K562 (cell line): ENCODE measurements at regions not wholly inside any gene's neighbourhood (a gene's known extent, or its start where the extent isn't known, plus 50 kb on each side); places are given as distances from the start of the nearest gene placed in this dataset.

ENCODE experiments used
- ATAC-seq: fragments of 200-7000 bp; cut with Tn5 transposase; 3 replicates; pipeline ENCODE4 v1.9.1; 2020; ENCODE audit warnings: moderate library complexity
- BruUV-seq: library from RNA; stranded (reverse); fragments of 400-500 nt; replicated peaks from 2 replicates; lab custom pipeline; 2021; lab: Mats Ljungman, UMichigan
- CTCF ChIA-PET: fragments of 300-600 bp; formaldehyde crosslinking; extraction: SDS; loops from one replicate; lab custom pipeline; 2021; ENCODE audit warnings: low intra/inter-chr PET ratio; lab: Yijun Ruan, JAX
- POLR2A ChIA-PET: fragments of 300-600, 350-650 bp; sonication (Branson Sonifier 250); formaldehyde crosslinking; extraction: SDS; loops from one replicate; lab custom pipeline; 2021; ENCODE audit warnings: antibody characterized with exemption, inconsistent platforms; lab: Yijun Ruan, JAX
- DNase-seq, 4 experiments: peaks; one replicate each; pipeline versions ENCODE4 v3.0.0 to v3.0.0-alpha.2; 2011 to 2018; ENCODE audit warnings: low spot score in 3 of 4, mixed read lengths in 3 of 4; ENCODE audit errors: extremely low read depth in 1 of 4
- FAIRE-seq: peaks from 2 replicates; lab custom pipeline; 2011; peaks lifted over from hg19 to GRCh38; lab: Jason Lieb, UNC
- H2AFZ ChIP-seq: 2 replicates; pipeline ENCODE4 v1.6.0; 2011; ENCODE audit warnings: low read depth, low read length, control low read depth, inconsistent platforms
- H3K27ac ChIP-seq: fragments of 200-600 bp; 3 replicates; pipeline ENCODE4 v1.8.0; 2011; ENCODE audit warnings: low read depth, mild to moderate bottlenecking, control low read depth, inconsistent platforms, low read length, moderate library complexity, mixed read lengths; ENCODE audit errors: extremely low read depth
- H3K27me3 ChIP-seq, 2 experiments: fragments of 300-600 bp in 1 of 2; 2 replicates in 1 of 2; 3 replicates in 1 of 2; pipeline versions ENCODE4 v1.6.0 to v1.8.0; 2011; ENCODE audit warnings: inconsistent platforms in 2 of 2, low read length in 2 of 2, mild to moderate bottlenecking in 1 of 2, mixed read lengths in 1 of 2, moderate library complexity in 1 of 2; ENCODE audit not compliant: control insufficient read depth in 2 of 2, insufficient read depth in 2 of 2
- H3K36me3 ChIP-seq: fragments of 300-600 bp; 3 replicates; pipeline ENCODE4 v1.8.0; 2011; ENCODE audit warnings: mild to moderate bottlenecking, low read length, inconsistent platforms; ENCODE audit not compliant: control insufficient read depth, insufficient read depth
- H3K4me1 ChIP-seq, 2 experiments: fragments of 200-600 bp in 1 of 2; replicated peaks in 1 of 2; 2 replicates in 1 of 2; 3 replicates in 1 of 2; pipeline versions ENCODE4 v1.5.1 to v1.8.0; 2011; ENCODE audit warnings: inconsistent platforms in 2 of 2, low read length in 2 of 2, mild to moderate bottlenecking in 1 of 2, mixed read lengths in 1 of 2, moderate library complexity in 1 of 2; ENCODE audit not compliant: control insufficient read depth in 2 of 2, insufficient read depth in 2 of 2
- H3K4me2 ChIP-seq: 2 replicates; pipeline ENCODE4 v1.6.1; 2011; ENCODE audit warnings: low read length, control low read depth, inconsistent platforms, mixed read lengths; ENCODE audit not compliant: insufficient read depth
- H3K4me3 ChIP-seq: fragments of 200-600 bp; sonication (generic), shearing (Covaris generic); 2 replicates; pipeline ENCODE4 v1.5.1; 2016; ENCODE audit warnings: control low read depth, inconsistent platforms
- H3K79me2 ChIP-seq: fragments of 200-600 bp; 3 replicates; pipeline ENCODE4 v1.8.0; 2011; ENCODE audit warnings: low read length, inconsistent platforms; ENCODE audit not compliant: control insufficient read depth, insufficient read depth
- H3K9ac ChIP-seq, 2 experiments: 2 replicates each; pipeline versions ENCODE4 v1.6.0 to v1.6.1; 2011; ENCODE audit warnings: low read depth in 2 of 2, low read length in 2 of 2, control low read depth in 1 of 2, inconsistent platforms in 1 of 2, mild to moderate bottlenecking in 1 of 2, mixed read lengths in 1 of 2; ENCODE audit not compliant: insufficient read depth in 1 of 2
- H3K9me1 ChIP-seq: one replicate; pipeline ENCODE4 v1.6.0; 2011; ENCODE audit warnings: inconsistent platforms, mild to moderate bottlenecking, low read length, moderate library complexity; ENCODE audit not compliant: control insufficient read depth, insufficient read depth
- H3K9me3 ChIP-seq: replicated peaks from 2 replicates; pipeline ENCODE4 v1.5.1; 2011; ENCODE audit warnings: low read depth, low read length, inconsistent platforms; ENCODE audit not compliant: control insufficient read depth, insufficient read depth
- H4K20me1 ChIP-seq: replicated peaks from 2 replicates; pipeline ENCODE4 v1.6.1; 2011; ENCODE audit warnings: low read length, inconsistent platforms, mixed read lengths; ENCODE audit not compliant: control insufficient read depth, insufficient read depth
- BMI1 ChIP-seq: fragments of 150-350 bp; IDR thresholded peaks from 2 replicates; pipeline ENCODE4 v1.6.1; 2014; ENCODE audit warnings: low read length
- KDM5B ChIP-seq: fragments of 200-600 bp; sonication (generic); IDR thresholded peaks from 2 replicates; pipeline ENCODE4 v1.6.1; 2012; ENCODE audit warnings: low read depth, mild to moderate bottlenecking, moderate library complexity, low read length, control low read depth, inconsistent platforms; ENCODE audit not compliant: insufficient replicate concordance
- MXD1 ChIP-seq: fragments of 250-450 bp; sonication (Bioruptor Pico); IDR thresholded peaks from 2 replicates; pipeline ENCODE4 v1.8.0; 2021; ENCODE audit warnings: borderline replicate concordance, mild to moderate bottlenecking, moderate library complexity; ENCODE audit not compliant: poor library complexity, severe bottlenecking
- NCOA1 ChIP-seq: fragments of 450-650 bp; IDR thresholded peaks from 2 replicates; pipeline ENCODE4 v1.6.1; 2016; ENCODE audit warnings: low read depth
- NR4A1 ChIP-seq, 2 experiments: fragments of 250-450 bp in 1 of 2; fragments of 450-650 bp in 1 of 2; sonication (Bioruptor Pico) in 1 of 2; IDR thresholded peaks; 2 replicates each; pipeline versions ENCODE4 v1.4.0 to v1.6.1; 2016 to 2020; ENCODE audit warnings: mild to moderate bottlenecking in 2 of 2, missing compliant biosample characterization in 1 of 2, missing genetic modification characterization in 1 of 2, moderate library complexity in 1 of 2
- TSHZ1 ChIP-seq: fragments of 250-450 bp; sonication (Bioruptor Pico); IDR thresholded peaks from 2 replicates; pipeline ENCODE4 v1.4.0; 2020; ENCODE audit warnings: mild to moderate bottlenecking, moderate library complexity
- ZC3H11A ChIP-seq: IDR thresholded peaks from 2 replicates; pipeline ENCODE4 v1.6.1; 2012; ENCODE audit warnings: low read depth, low read length, improper control_type of control experiment
- ZNF134 ChIP-seq: fragments of 250-450 bp; sonication (Bioruptor Pico); conservative IDR thresholded peaks from 2 replicates; pipeline ENCODE4 v1.4.0; 2020
- WGBS: fragments of 100-300 bp; shearing (Covaris generic); methylation state at CpG from one replicate; pipeline ENCODE4 v1.1.6; 2016; ENCODE audit warnings: low coverage, mixed read lengths; ENCODE audit not compliant: insufficient coverage; ENCODE audit errors: missing lambda C conversion rate; 5-methylcytosine and 5-hydroxymethylcytosine counted together
- in situ Hi-C: fragments of 300-500 bp; cut with MboI; formaldehyde crosslinking; loops from 4 replicates; pipeline ENCODE4 v1.15.0; 2018; ENCODE audit warnings: inconsistent platforms, mixed read lengths
- intact Hi-C: fragments of 100-400 bp; cut with micrococcal nuclease; formaldehyde crosslinking; loops from 2 replicates; pipeline ENCODE4 v1.14.2; 2022
- TF ChIP-seq, protein P1 (sequence below): conservative IDR thresholded peaks from 2 replicates; pipeline ENCODE4 v1.6.1; 2011; ENCODE audit warnings: low read depth, mild to moderate bottlenecking, low read length; ENCODE audit not compliant: control insufficient read depth

DNA sequence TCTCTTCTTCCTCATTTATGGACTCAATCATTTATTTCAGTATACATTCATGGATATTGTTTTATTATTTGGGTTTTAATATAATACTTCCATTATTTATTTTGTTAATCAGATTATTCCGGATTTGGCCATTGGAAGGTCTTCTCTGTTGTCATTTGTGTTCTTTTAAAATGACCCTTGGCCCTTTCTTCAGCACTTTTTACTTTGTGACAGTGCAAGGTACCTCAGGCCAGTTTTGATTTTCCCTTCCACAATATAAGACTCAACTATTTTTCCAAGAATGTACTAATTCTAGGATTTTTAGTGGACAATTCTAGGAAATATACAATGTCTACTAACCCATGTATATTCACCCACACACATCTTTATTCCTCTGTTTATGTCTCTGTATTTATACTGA is 521.4 kb upstream of the FOXG1 start:
- no peak overlapping the region for H3K9ac ChIP-seq
- ATAC-seq = no peak
- no peaks in the 10 kb centered on the region for H3K27me3 ChIP-seq
- ChIA-PET CTCF (no interaction called here), POLR2A (no interaction called here)
- 0% methylated on average over 1 of the region's 1 CpG for WGBS
- no peak overlapping the region for H2AFZ ChIP-seq
- no peaks in the 10 kb centered on the region for H3K9me3 ChIP-seq
- intact Hi-C loops = no loop called here
- no peak overlapping the region for H3K27ac ChIP-seq
- no peak overlapping the region for H3K4me2 ChIP-seq
- no peaks in the 10 kb centered on the region for H4K20me1 ChIP-seq
- H3K4me1 ChIP-seq = no peaks in the 10 kb centered on the region
- FAIRE-seq = no peak
- in situ Hi-C loops = no loop called here
- no peaks in the 10 kb centered on the region for H3K79me2 ChIP-seq
- no peaks in the 10 kb centered on the region for H3K9me1 ChIP-seq
- no peak for TF ChIP-seq BMI1
- TF ChIP-seq MXD1 = no peak
- no peak for TF ChIP-seq ZNF134 (CRISPR knock-in tag)
- no peak for TF ChIP-seq TSHZ1
- no peak for TF ChIP-seq NR4A1 (CRISPR knock-in tag; IDR thresholded peaks at IDR 0.05)
- no peak for TF ChIP-seq NR4A1 (tag; IDR thresholded peaks at IDR 0.05)
- no peak for TF ChIP-seq ZC3H11A
- no peak for TF ChIP-seq KDM5B
- TF ChIP-seq, protein P1, sequence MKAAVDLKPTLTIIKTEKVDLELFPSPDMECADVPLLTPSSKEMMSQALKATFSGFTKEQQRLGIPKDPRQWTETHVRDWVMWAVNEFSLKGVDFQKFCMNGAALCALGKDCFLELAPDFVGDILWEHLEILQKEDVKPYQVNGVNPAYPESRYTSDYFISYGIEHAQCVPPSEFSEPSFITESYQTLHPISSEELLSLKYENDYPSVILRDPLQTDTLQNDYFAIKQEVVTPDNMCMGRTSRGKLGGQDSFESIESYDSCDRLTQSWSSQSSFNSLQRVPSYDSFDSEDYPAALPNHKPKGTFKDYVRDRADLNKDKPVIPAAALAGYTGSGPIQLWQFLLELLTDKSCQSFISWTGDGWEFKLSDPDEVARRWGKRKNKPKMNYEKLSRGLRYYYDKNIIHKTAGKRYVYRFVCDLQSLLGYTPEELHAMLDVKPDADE = no peak
- TF ChIP-seq NCOA1 = no peak
- TF ChIP-seq, all 486 proteins: peak for 0
- no peak overlapping the region for H3K4me3 ChIP-seq
- DNase-seq = no peak
- no TSS peak for BruUV-seq
- H3K36me3 ChIP-seq = no peaks in the 10 kb centered on the region
